ENCODE measurements at regions not wholly inside any gene's neighbourhood (a gene's known extent, or its start where the extent isn't known, plus 50 kb on each side); places are given as distances from the start of the nearest gene placed in this dataset.

- 72 to 76% methylated on average over 6 of the region's 6 CpGs for WGBS, 2 donors
- no peak overlapping the region for H3K27ac ChIP-seq (ENCODE audit: low read depth in 2 of 2, low read length in 1 of 2)
- H3K27me3 ChIP-seq (ENCODE audit: control insufficient read depth in 1 of 2, insufficient read depth in 2 of 2, low read length in 2 of 2) = no peaks in the 10 kb centered on the region
- H3K9me3 ChIP-seq (ENCODE audit: control insufficient read depth in 2 of 2, insufficient read depth in 1 of 2, low read depth in 1 of 2, low read length in 1 of 2) = no peaks in the 10 kb centered on the region
- no peaks in the 10 kb centered on the region for H3K4me1 ChIP-seq (ENCODE audit: control insufficient read depth in 2 of 2, insufficient read depth in 2 of 2, low read length in 1 of 2)
- H3K36me3 ChIP-seq (ENCODE audit: control insufficient read depth in 2 of 2, insufficient read depth in 2 of 2, low read length in 1 of 2) = no peaks in the 10 kb centered on the region
- H3K4me3 ChIP-seq (ENCODE audit: low read depth in 1 of 2, low read length in 2 of 2) = no peak overlapping the region
Observed at GRCh38 chr3:124115279-124115678, 123.4 kb upstream of the ROPN1 start.

- no peaks in the 10 kb centered on the region for H3K9me3 ChIP-seq (ENCODE audit: control insufficient read depth in 2 of 2, insufficient read depth in 1 of 2, low read depth in 1 of 2, low read length in 1 of 2)
- 75 to 81% methylated on average over 1 of the region's 1 CpG for WGBS, 2 donors
- no peak overlapping the region for H3K27ac ChIP-seq (ENCODE audit: low read depth in 2 of 2, low read length in 1 of 2)
- no peaks in the 10 kb centered on the region for H3K36me3 ChIP-seq (ENCODE audit: control insufficient read depth in 2 of 2, insufficient read depth in 2 of 2, low read length in 1 of 2)
- no peaks in the 10 kb centered on the region for H3K27me3 ChIP-seq (ENCODE audit: control insufficient read depth in 1 of 2, insufficient read depth in 2 of 2, low read length in 2 of 2)
- H3K4me3 ChIP-seq (ENCODE audit: low read depth in 1 of 2, low read length in 2 of 2) = no peak overlapping the region
- H3K4me1 ChIP-seq (ENCODE audit: control insufficient read depth in 2 of 2, insufficient read depth in 2 of 2, low read length in 1 of 2) = no peaks in the 10 kb centered on the region
Observed at GRCh38 chr3:124115956-124116355, 124.0 kb upstream of the ROPN1 start.

- H3K36me3 ChIP-seq (ENCODE audit: control insufficient read depth in 2 of 2, insufficient read depth in 2 of 2, low read length in 1 of 2) = no peaks in the 10 kb centered on the region
Observed at GRCh38 chr3:124116906-124117305, 125.0 kb upstream of the ROPN1 start.

GRCh38 chr3:124117486-124117885 is 125.6 kb upstream of the ROPN1 start:
- Histone ChIP-seq H3K9me3 (ENCODE audit: control insufficient read depth in 2 of 2, insufficient read depth in 1 of 2, low read depth in 1 of 2, low read length in 1 of 2) (no peaks in the 10 kb centered on the region), H3K27ac (ENCODE audit: low read depth in 2 of 2, low read length in 1 of 2) (no peak overlapping the region)
- 54 to 66% methylated on average over 3 of the region's 3 CpGs for WGBS, 2 donors

More at GRCh38 chr3:124116906-124117305, 125.0 kb upstream of the ROPN1 start:
- H3K4me3 ChIP-seq (ENCODE audit: low read depth in 1 of 2, low read length in 2 of 2) = no peak overlapping the region
- H3K27ac ChIP-seq (ENCODE audit: low read depth in 2 of 2, low read length in 1 of 2) = no peak overlapping the region
- no peaks in the 10 kb centered on the region for H3K4me1 ChIP-seq (ENCODE audit: control insufficient read depth in 2 of 2, insufficient read depth in 2 of 2, low read length in 1 of 2)
- H3K27me3 ChIP-seq (ENCODE audit: control insufficient read depth in 1 of 2, insufficient read depth in 2 of 2, low read length in 2 of 2) = no peaks in the 10 kb centered on the region
- no peaks in the 10 kb centered on the region for H3K9me3 ChIP-seq (ENCODE audit: control insufficient read depth in 2 of 2, insufficient read depth in 1 of 2, low read depth in 1 of 2, low read length in 1 of 2)

GRCh38 chr3:124118397-124118796 is 126.5 kb upstream of the ROPN1 start:
- Histone ChIP-seq H3K4me1 (ENCODE audit: control insufficient read depth in 2 of 2, insufficient read depth in 2 of 2, low read length in 1 of 2) (no peaks in the 10 kb centered on the region), H3K36me3 (ENCODE audit: control insufficient read depth in 2 of 2, insufficient read depth in 2 of 2, low read length in 1 of 2) (no peaks in the 10 kb centered on the region), H3K4me3 (ENCODE audit: low read depth in 1 of 2, low read length in 2 of 2) (no peak overlapping the region), H3K27me3 (ENCODE audit: control insufficient read depth in 1 of 2, insufficient read depth in 2 of 2, low read length in 2 of 2) (no peaks in the 10 kb centered on the region), H3K9me3 (ENCODE audit: control insufficient read depth in 2 of 2, insufficient read depth in 1 of 2, low read depth in 1 of 2, low read length in 1 of 2) (no peaks in the 10 kb centered on the region), H3K27ac (ENCODE audit: low read depth in 2 of 2, low read length in 1 of 2) (no peak overlapping the region)
- 65 to 75% methylated on average over 4 of the region's 4 CpGs for WGBS, 2 donors

More at GRCh38 chr3:124117486-124117885, 125.6 kb upstream of the ROPN1 start:
- Histone ChIP-seq H3K4me3 (ENCODE audit: low read depth in 1 of 2, low read length in 2 of 2) (no peak overlapping the region), H3K36me3 (ENCODE audit: control insufficient read depth in 2 of 2, insufficient read depth in 2 of 2, low read length in 1 of 2) (no peaks in the 10 kb centered on the region), H3K27me3 (ENCODE audit: control insufficient read depth in 1 of 2, insufficient read depth in 2 of 2, low read length in 2 of 2) (no peaks in the 10 kb centered on the region), H3K4me1 (ENCODE audit: control insufficient read depth in 2 of 2, insufficient read depth in 2 of 2, low read length in 1 of 2) (no peaks in the 10 kb centered on the region)

- Histone ChIP-seq H3K4me3 (ENCODE audit: low read depth in 1 of 2, low read length in 2 of 2) (no peak overlapping the region), H3K36me3 (ENCODE audit: control insufficient read depth in 2 of 2, insufficient read depth in 2 of 2, low read length in 1 of 2) (no peaks in the 10 kb centered on the region), H3K27me3 (ENCODE audit: control insufficient read depth in 1 of 2, insufficient read depth in 2 of 2, low read length in 2 of 2) (no peaks in the 10 kb centered on the region), H3K9me3 (ENCODE audit: control insufficient read depth in 2 of 2, insufficient read depth in 1 of 2, low read depth in 1 of 2, low read length in 1 of 2) (no peaks in the 10 kb centered on the region), H3K27ac (ENCODE audit: low read depth in 2 of 2, low read length in 1 of 2) (no peak overlapping the region), H3K4me1 (ENCODE audit: control insufficient read depth in 2 of 2, insufficient read depth in 2 of 2, low read length in 1 of 2) (no peaks in the 10 kb centered on the region)
- WGBS, 2 donors = 64 to 66% methylated on average over 4 of the region's 4 CpGs
Observed at GRCh38 chr3:124119056-124119716, 127.3 kb upstream of the ROPN1 start.

GRCh38 chr3:124121379-124122312 is 129.7 kb upstream of the ROPN1 start:
- H3K27me3 ChIP-seq (ENCODE audit: control insufficient read depth in 1 of 2, insufficient read depth in 2 of 2, low read length in 2 of 2) = no peaks in the 10 kb centered on the region
- no peaks in the 10 kb centered on the region for H3K36me3 ChIP-seq (ENCODE audit: control insufficient read depth in 2 of 2, insufficient read depth in 2 of 2, low read length in 1 of 2)
- 68 to 100% methylated on average over 1 of the region's 1 CpG for WGBS, 2 donors
- H3K27ac ChIP-seq (ENCODE audit: low read depth in 2 of 2, low read length in 1 of 2) = no peak overlapping the region
- no peaks in the 10 kb centered on the region for H3K9me3 ChIP-seq (ENCODE audit: control insufficient read depth in 2 of 2, insufficient read depth in 1 of 2, low read depth in 1 of 2, low read length in 1 of 2)
- H3K4me1 ChIP-seq (ENCODE audit: control insufficient read depth in 2 of 2, insufficient read depth in 2 of 2, low read length in 1 of 2) = no peaks in the 10 kb centered on the region
- no peak overlapping the region for H3K4me3 ChIP-seq (ENCODE audit: low read depth in 1 of 2, low read length in 2 of 2)

GRCh38 chr3:124125315-124125714 is 133.4 kb upstream of the ROPN1 start:
- no peaks in the 10 kb centered on the region for H3K36me3 ChIP-seq (ENCODE audit: control insufficient read depth in 2 of 2, insufficient read depth in 2 of 2, low read length in 1 of 2)
- H3K27me3 ChIP-seq (ENCODE audit: control insufficient read depth in 1 of 2, insufficient read depth in 2 of 2, low read length in 2 of 2) = no peaks in the 10 kb centered on the region
- no peaks in the 10 kb centered on the region for H3K4me1 ChIP-seq (ENCODE audit: control insufficient read depth in 2 of 2, insufficient read depth in 2 of 2, low read length in 1 of 2)
- no peak overlapping the region for H3K27ac ChIP-seq (ENCODE audit: low read depth in 2 of 2, low read length in 1 of 2)
- H3K9me3 ChIP-seq (ENCODE audit: control insufficient read depth in 2 of 2, insufficient read depth in 1 of 2, low read depth in 1 of 2, low read length in 1 of 2) = no peaks in the 10 kb centered on the region
- H3K4me3 ChIP-seq (ENCODE audit: low read depth in 1 of 2, low read length in 2 of 2) = no peak overlapping the region
- WGBS, 2 donors = 76 to 86% methylated on average over 1 of the region's 1 CpG

- H3K27me3 ChIP-seq (ENCODE audit: control insufficient read depth in 1 of 2, insufficient read depth in 2 of 2, low read length in 2 of 2) = no peaks in the 10 kb centered on the region
- no peaks in the 10 kb centered on the region for H3K4me1 ChIP-seq (ENCODE audit: control insufficient read depth in 2 of 2, insufficient read depth in 2 of 2, low read length in 1 of 2)
- H3K36me3 ChIP-seq (ENCODE audit: control insufficient read depth in 2 of 2, insufficient read depth in 2 of 2, low read length in 1 of 2) = no peaks in the 10 kb centered on the region
- H3K4me3 ChIP-seq (ENCODE audit: low read depth in 1 of 2, low read length in 2 of 2) = no peak overlapping the region
- no peaks in the 10 kb centered on the region for H3K9me3 ChIP-seq (ENCODE audit: control insufficient read depth in 2 of 2, insufficient read depth in 1 of 2, low read depth in 1 of 2, low read length in 1 of 2)
- 75 to 97% methylated on average over 1 of the region's 1 CpG for WGBS, 2 donors
- H3K27ac ChIP-seq (ENCODE audit: low read depth in 2 of 2, low read length in 1 of 2) = no peak overlapping the region
Observed at GRCh38 chr3:124126436-124127023, 134.6 kb upstream of the ROPN1 start.
